ENCODE measurements at regions not wholly inside any gene's neighbourhood (a gene's known extent, or its start where the extent isn't known, plus 50 kb on each side); places are given as distances from the start of the nearest gene placed in this dataset.

- no peak for DNase-seq (ENCODE audit: low read depth in 2 of 2)
Observed at GRCh38 chr9:79809316-79809876, 237.6 kb downstream of the TLE4 start.

GRCh38 chr9:79807971-79808370 lies 236.2 kb downstream of the TLE4 start:
- DNase-seq (ENCODE audit: low read depth in 2 of 2) = no peak

- no peak for DNase-seq (ENCODE audit: low read depth in 2 of 2)
Observed at GRCh38 chr9:79806086-79806485, 234.3 kb downstream of the TLE4 start.

GRCh38 chr9:79801459-79801858 lies 229.7 kb downstream of the TLE4 start:
- no peak for DNase-seq (ENCODE audit: low read depth in 2 of 2)

GRCh38 chr9:79800578-79800977 lies 228.8 kb downstream of the TLE4 start:
- no peak for DNase-seq (ENCODE audit: low read depth in 2 of 2)

GRCh38 chr9:79799691-79800335 lies 228.0 kb downstream of the TLE4 start:
- no peak for DNase-seq (ENCODE audit: low read depth in 2 of 2)

- no peak for DNase-seq (ENCODE audit: low read depth in 2 of 2)
Observed at GRCh38 chr9:79798450-79798849, 226.7 kb downstream of the TLE4 start.

- no peak for DNase-seq (ENCODE audit: low read depth in 2 of 2)
Observed at GRCh38 chr9:79796411-79796810, 224.6 kb downstream of the TLE4 start.

- no peak for DNase-seq (ENCODE audit: low read depth in 2 of 2)
Observed at GRCh38 chr9:79788662-79789061, 216.9 kb downstream of the TLE4 start.

GRCh38 chr9:79781263-79781662 lies 209.5 kb downstream of the TLE4 start:
- no peak for DNase-seq (ENCODE audit: low read depth in 2 of 2)

- DNase-seq (ENCODE audit: low read depth in 2 of 2) = no peak
Observed at GRCh38 chr9:79780559-79780958, 208.8 kb downstream of the TLE4 start.

GRCh38 chr9:79779901-79780300 lies 208.1 kb downstream of the TLE4 start:
- no peak for DNase-seq (ENCODE audit: low read depth in 2 of 2)

GRCh38 chr9:79778581-79778980 lies 206.8 kb downstream of the TLE4 start:
- DNase-seq (ENCODE audit: low read depth in 2 of 2) = no peak

- DNase-seq (ENCODE audit: low read depth in 2 of 2) = no peak
Observed at GRCh38 chr9:79776581-79776980, 204.8 kb downstream of the TLE4 start.

Measured in stimulated activated CD4-positive, alpha-beta T cell treated with anti-CD3 and anti-CD28 coated beads, Interleukin-1b, Interleukin-23, amount 100 ng/mL, for 4 hours (primary cell).